Neuronal stem cell (in vitro differentiated cells): ENCODE measurements at regions not wholly inside any gene's neighbourhood (a gene's known extent, or its start where the extent isn't known, plus 50 kb on each side); places are given as distances from the start of the nearest gene placed in this dataset.

Experiments used
- DNase-seq: peaks from one replicate; pipeline ENCODE4 v3.0.0-alpha.2; 2013; ENCODE audit warnings: low spot score
- H2AFZ ChIP-seq: one replicate; pipeline ENCODE4 v1.6.1; 2013; ENCODE audit warnings: mild to moderate bottlenecking, low read length, inconsistent platforms
- H2AK5ac ChIP-seq: 2 replicates; pipeline ENCODE4 v1.6.1; 2013; ENCODE audit warnings: low read depth, mild to moderate bottlenecking, inconsistent platforms, low read length, moderate library complexity, mixed read lengths
- H2BK120ac ChIP-seq: 2 replicates; pipeline ENCODE4 v1.6.1; 2013; ENCODE audit warnings: low read depth, mild to moderate bottlenecking, inconsistent platforms, low read length, moderate library complexity, mixed read lengths
- H2BK12ac ChIP-seq: one replicate; pipeline ENCODE4 v1.6.1; 2013; ENCODE audit warnings: low read length, inconsistent platforms
- H2BK15ac ChIP-seq: 2 replicates; pipeline ENCODE4 v1.6.1; 2013; ENCODE audit warnings: mild to moderate bottlenecking, low read length, inconsistent platforms, mixed read lengths
- H2BK5ac ChIP-seq: one replicate; pipeline ENCODE4 v1.6.1; 2013; ENCODE audit warnings: inconsistent platforms, mild to moderate bottlenecking, low read length, moderate library complexity
- H3K14ac ChIP-seq: one replicate; pipeline ENCODE4 v1.6.1; 2013; ENCODE audit warnings: low read length, inconsistent platforms
- H3K18ac ChIP-seq: 2 replicates; pipeline ENCODE4 v1.6.1; 2013; ENCODE audit warnings: low read length, inconsistent platforms
- H3K23ac ChIP-seq: 2 replicates; pipeline ENCODE4 v1.6.1; 2013; ENCODE audit warnings: low read depth, mild to moderate bottlenecking, mixed read lengths, low read length, inconsistent platforms; ENCODE audit not compliant: poor library complexity
- H3K27ac ChIP-seq: replicated peaks from 3 replicates; pipeline ENCODE4 v1.5.1; 2013; ENCODE audit warnings: low read length, inconsistent platforms
- H3K27me3 ChIP-seq, 3 experiments: 2 replicates each; pipeline ENCODE4 v1.6.1; 2013; ENCODE audit warnings: low read length in 3 of 3, mild to moderate bottlenecking in 2 of 3, inconsistent platforms in 1 of 3, low read depth in 1 of 3, mixed read lengths in 1 of 3, moderate library complexity in 1 of 3; ENCODE audit not compliant: control insufficient read depth in 3 of 3, insufficient read depth in 3 of 3
- H3K36me3 ChIP-seq, 2 donors: replicated peaks in 1 of 2; 2 replicates each; pipeline ENCODE4 v1.6.1; 2013; ENCODE audit warnings: low read length in 2 of 2; ENCODE audit not compliant: control insufficient read depth in 2 of 2, insufficient read depth in 2 of 2
- H3K4ac ChIP-seq: 2 replicates; pipeline ENCODE4 v1.6.1; 2013; ENCODE audit warnings: inconsistent platforms, mild to moderate bottlenecking, low read length, moderate library complexity
- H3K4me1 ChIP-seq, 2 donors: 1 replicate in 1 of 2; 2 replicates in 1 of 2; pipeline ENCODE4 v1.6.1; 2013; ENCODE audit warnings: low read length in 2 of 2, low read depth in 1 of 2; ENCODE audit not compliant: control insufficient read depth in 2 of 2, insufficient read depth in 1 of 2
- H3K4me2 ChIP-seq: one replicate; pipeline ENCODE4 v1.6.1; 2013; ENCODE audit warnings: mild to moderate bottlenecking, low read length, inconsistent platforms; ENCODE audit not compliant: insufficient read depth, poor library complexity, severe bottlenecking
- H3K4me3 ChIP-seq, 2 donors: 2 replicates each; pipeline ENCODE4 v1.5.1; 2013; ENCODE audit warnings: low read length in 2 of 2, mild to moderate bottlenecking in 2 of 2, inconsistent platforms in 1 of 2, moderate library complexity in 1 of 2
- H3K79me1 ChIP-seq: one replicate; pipeline ENCODE4 v1.6.1; 2013; ENCODE audit warnings: low read depth, mild to moderate bottlenecking, inconsistent platforms, low read length, moderate library complexity
- H3K9ac ChIP-seq: one replicate; pipeline ENCODE4 v1.6.1; 2013; ENCODE audit warnings: mild to moderate bottlenecking, low read depth, low read length, inconsistent platforms; ENCODE audit not compliant: poor library complexity
- H3K9me3 ChIP-seq, 2 donors: replicated peaks in 1 of 2; 2 replicates each; pipeline versions ENCODE3 to v1.6.1; 2013; ENCODE audit warnings: low read length in 2 of 2, mild to moderate bottlenecking in 2 of 2, inconsistent platforms in 1 of 2, low read depth in 1 of 2, mixed read lengths in 1 of 2, moderate library complexity in 1 of 2; ENCODE audit not compliant: control insufficient read depth in 2 of 2, insufficient read depth in 1 of 2
- H4K8ac ChIP-seq: one replicate; pipeline ENCODE4 v1.6.1; 2013; ENCODE audit warnings: low read depth, mild to moderate bottlenecking, inconsistent platforms, low read length, moderate library complexity
- H4K91ac ChIP-seq: one replicate; pipeline ENCODE4 v1.6.1; 2013; ENCODE audit warnings: low read length, low read depth, mild to moderate bottlenecking, inconsistent platforms; ENCODE audit not compliant: poor library complexity
- WGBS, 2 donors: extraction: QIAGEN DNeasy Blood & Tissue Kit; methylation state at CpG; one replicate each; pipeline ENCODE4 v1.1.7; 2013; ENCODE audit warnings: missing lambda C conversion rate in 2 of 2, mixed read lengths in 1 of 2; ENCODE audit not compliant: insufficient read length in 2 of 2, insufficient replicate concordance in 1 of 2; ENCODE audit errors: extremely low coverage in 2 of 2; 5-methylcytosine and 5-hydroxymethylcytosine counted together

DNA sequence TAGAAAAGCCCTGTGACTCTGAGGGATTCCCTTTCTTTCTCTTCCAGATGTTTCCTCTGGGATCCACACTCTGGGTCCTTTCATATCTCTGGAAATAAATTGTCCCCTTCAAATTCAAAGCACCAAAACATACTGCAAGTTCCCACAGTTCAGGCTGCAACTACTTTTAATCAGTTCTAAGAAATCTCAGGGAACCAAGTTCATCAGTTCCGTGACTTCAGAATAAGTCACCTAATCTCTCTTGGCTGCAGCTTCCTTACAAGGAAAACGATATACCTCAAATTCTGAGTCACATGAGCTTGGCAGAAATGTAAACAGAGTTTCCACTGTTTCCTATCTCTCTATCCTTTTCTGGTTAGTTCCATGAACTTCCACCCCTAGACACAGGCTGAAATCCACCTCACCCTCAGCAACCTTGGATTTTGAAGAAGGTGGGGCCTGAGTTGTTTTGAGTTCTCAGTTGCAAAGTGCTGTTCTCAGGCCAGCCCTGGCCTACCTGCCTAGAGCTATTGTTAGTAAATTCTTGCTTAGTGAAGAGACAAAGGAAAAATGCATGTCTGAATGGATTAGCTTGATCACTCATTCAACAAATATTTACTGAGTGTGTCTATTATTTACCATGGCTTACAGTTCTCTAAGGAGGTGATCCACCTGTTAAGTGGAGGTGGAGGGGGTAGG is 59.3 kb upstream of the IL6 start:
- DNase-seq: no peak
- WGBS, 2 donors: no CpG with 5 or more reads among the region's 2 CpGs
- Histone ChIP-seq H3K14ac (no peak overlapping the region), H3K4me3 (no peak overlapping the region), H3K4me1 (peaks cover 0 to 1% of the 10 kb centered on the region in 2 donors), H3K18ac (no peak overlapping the region), H2BK5ac (no peak overlapping the region), H3K27ac (no peak overlapping the region), H3K4ac (no peak overlapping the region), H2AFZ (no peak overlapping the region), H3K23ac (no peak overlapping the region), H3K9ac (no peak overlapping the region), H2BK15ac (no peak overlapping the region), H3K27me3 (no peaks in the 10 kb centered on the region), H4K91ac (no peak overlapping the region), H2BK120ac (no peak overlapping the region), H4K8ac (no peak overlapping the region), H3K4me2 (no peak overlapping the region), H2AK5ac (no peak overlapping the region), H3K9me3 (peaks cover 0 to 2% of the 10 kb centered on the region in 2 donors), H3K36me3 (no peaks in the 10 kb centered on the region), H2BK12ac (no peak overlapping the region), H3K79me1 (no peaks in the 10 kb centered on the region)

DNA sequence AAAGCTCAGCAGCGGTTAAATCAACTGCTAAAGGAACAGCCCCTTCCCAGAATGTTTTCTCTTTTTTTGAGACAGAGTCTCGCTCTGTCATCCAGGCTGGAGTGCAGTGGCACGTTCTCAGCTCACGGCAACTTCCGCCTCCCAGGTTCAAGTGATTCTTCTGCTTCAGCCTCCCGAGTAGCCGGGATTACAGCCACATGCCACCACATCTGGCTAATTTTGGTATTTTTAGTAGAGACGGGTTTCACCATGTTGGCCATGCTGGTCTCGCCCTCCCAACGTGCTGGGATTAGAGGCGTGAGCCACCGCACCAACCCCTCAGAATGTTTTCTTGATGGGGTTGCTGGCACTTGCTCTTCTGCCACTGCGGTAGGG is 59.8 kb upstream of the IL6 start:
- H2BK15ac ChIP-seq: no peak overlapping the region

DNA sequence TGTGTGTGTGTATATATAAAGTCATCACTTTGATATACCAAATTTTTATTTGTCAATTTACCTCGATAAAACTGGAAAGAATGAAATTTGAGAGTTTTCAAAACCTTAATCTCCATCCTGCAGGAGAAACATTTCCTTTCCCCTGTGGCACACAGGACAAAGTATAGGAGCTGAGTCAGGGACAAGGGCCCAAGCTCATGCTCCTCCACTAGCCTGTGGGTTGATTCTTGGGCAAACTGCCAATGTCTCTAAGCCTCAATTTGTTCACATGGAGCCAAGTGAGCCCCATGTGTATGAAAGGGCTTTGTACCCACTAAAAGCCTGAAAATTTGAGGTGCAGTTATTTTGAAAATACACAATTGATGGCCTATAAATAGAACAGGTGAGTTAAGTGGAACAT is 60.3 kb upstream of the IL6 start:
- H4K91ac ChIP-seq: no peak overlapping the region
- DNase-seq: no peak

More for the DNA sequence above, 59.8 kb upstream of the IL6 start:
- no peak overlapping the region for H3K4me3 ChIP-seq
- no peak overlapping the region for H2AFZ ChIP-seq
- H3K79me1 ChIP-seq: no peaks in the 10 kb centered on the region
- no peak for DNase-seq
- no peak overlapping the region for H3K23ac ChIP-seq
- no peak overlapping the region for H2BK120ac ChIP-seq
- no peak overlapping the region for H3K27ac ChIP-seq
- no peak overlapping the region for H2AK5ac ChIP-seq
- H3K4me1 ChIP-seq: peaks cover 0 to 1% of the 10 kb centered on the region in 2 donors
- no peak overlapping the region for H3K18ac ChIP-seq
- no peak overlapping the region for H4K91ac ChIP-seq
- H3K4ac ChIP-seq: no peak overlapping the region
- no peaks in the 10 kb centered on the region for H3K36me3 ChIP-seq
- H3K9me3 ChIP-seq: peaks cover 0 to 2% of the 10 kb centered on the region in 2 donors
- H3K4me2 ChIP-seq: no peak overlapping the region
- WGBS, 2 donors: no CpG with 5 or more reads among the region's 13 CpGs
- H3K9ac ChIP-seq: no peak overlapping the region
- no peak overlapping the region for H4K8ac ChIP-seq
- no peak overlapping the region for H3K14ac ChIP-seq
- H2BK12ac ChIP-seq: no peak overlapping the region
- H3K27me3 ChIP-seq: no peaks in the 10 kb centered on the region
- no peak overlapping the region for H2BK5ac ChIP-seq

DNA sequence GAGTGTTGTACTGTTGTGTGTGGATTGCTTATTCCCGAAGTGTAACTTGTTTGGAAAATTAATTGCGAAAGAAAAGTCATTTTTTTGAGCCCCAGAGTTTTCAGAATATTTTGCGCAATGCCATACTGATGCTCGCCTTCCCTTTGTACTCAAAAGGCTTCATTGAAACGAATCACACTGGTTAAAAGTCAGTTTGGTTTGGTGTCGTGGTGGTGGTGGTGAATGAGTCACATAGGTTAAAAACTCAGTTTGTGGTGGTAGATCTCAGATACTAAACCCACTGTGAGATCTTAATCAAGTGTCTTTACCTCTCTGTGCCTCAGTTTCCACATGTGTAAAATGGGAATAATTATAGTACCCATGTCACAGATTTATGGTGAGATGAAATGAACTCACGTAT is 61.1 kb upstream of the IL6 start:
- H3K4ac ChIP-seq: no peak overlapping the region
- peaks cover 0 to 2% of the 10 kb centered on the region in 2 donors for H3K9me3 ChIP-seq
- no peak overlapping the region for H4K91ac ChIP-seq
- H3K4me2 ChIP-seq: no peak overlapping the region
- H3K9ac ChIP-seq: no peak overlapping the region
- H2AFZ ChIP-seq: no peak overlapping the region
- H3K4me3 ChIP-seq: no peak overlapping the region
- no peak overlapping the region for H2BK15ac ChIP-seq
- no peak for DNase-seq
- H2BK5ac ChIP-seq: no peak overlapping the region
- no peak overlapping the region for H3K18ac ChIP-seq
- no peaks in the 10 kb centered on the region for H3K79me1 ChIP-seq
- no peak overlapping the region for H4K8ac ChIP-seq
- no peak overlapping the region for H2AK5ac ChIP-seq
- H3K4me1 ChIP-seq: peaks cover 0 to 1% of the 10 kb centered on the region in 2 donors
- no CpG with 5 or more reads among the region's 7 CpGs for WGBS, 2 donors
- H3K36me3 ChIP-seq: no peaks in the 10 kb centered on the region
- H3K27me3 ChIP-seq: no peaks in the 10 kb centered on the region
- H2BK120ac ChIP-seq: no peak overlapping the region
- no peak overlapping the region for H3K23ac ChIP-seq
- H3K14ac ChIP-seq: no peak overlapping the region
- H2BK12ac ChIP-seq: no peak overlapping the region
- no peak overlapping the region for H3K27ac ChIP-seq

More for the DNA sequence above, 60.3 kb upstream of the IL6 start:
- Histone ChIP-seq H3K9ac (no peak overlapping the region), H3K14ac (no peak overlapping the region), H3K4me2 (no peak overlapping the region), H3K4me1 (peaks cover 0 to 1% of the 10 kb centered on the region in 2 donors), H3K4me3 (no peak overlapping the region), H2BK15ac (no peak overlapping the region), H3K27me3 (no peaks in the 10 kb centered on the region), H3K18ac (no peak overlapping the region), H2BK5ac (no peak overlapping the region), H2AK5ac (no peak overlapping the region), H2BK12ac (no peak overlapping the region), H3K36me3 (no peaks in the 10 kb centered on the region), H2AFZ (no peak overlapping the region), H2BK120ac (no peak overlapping the region), H3K27ac (no peak overlapping the region), H3K4ac (no peak overlapping the region), H3K79me1 (no peaks in the 10 kb centered on the region), H4K8ac (no peak overlapping the region), H3K9me3 (peaks cover 0 to 2% of the 10 kb centered on the region in 2 donors), H3K23ac (no peak overlapping the region)
- no CpG with 5 or more reads among the region's 1 CpG for WGBS, 2 donors
